ENCODE measurements at regions not wholly inside any gene's neighbourhood (a gene's known extent, or its start where the extent isn't known, plus 50 kb on each side); places are given as distances from the start of the nearest gene placed in this dataset.
"Not testable (repeated sequence)": the region's sequence is repeated elsewhere in the genome, so short reads cannot be mapped to it uniquely, and the experiment has no call there.

GRCh38 chr20:18876394-18876793 lies 62.8 kb downstream of the SCP2D1 start:
- not testable (repeated sequence) for H3K27ac Mint-ChIP-seq; H3K4me1 Mint-ChIP-seq (ENCODE audit: low read depth in 2 of 2); H3K4me3 Mint-ChIP-seq; DNase-seq; H3K36me3 Mint-ChIP-seq (ENCODE audit: insufficient read depth); ATAC-seq (replicated peaks); H3K9me3 Mint-ChIP-seq
- H3K27me3 Mint-ChIP-seq, result peaks cover 43 to 49% of the 10 kb centered on the region in 2 donors

- Mint-ChIP-seq H3K27ac (no peak overlapping the region), H3K27me3 (peaks cover 57 to 60% of the 10 kb centered on the region in 2 donors), H3K4me1 (ENCODE audit: low read depth in 2 of 2) (no peaks in the 10 kb centered on the region), H3K4me3 (no peak overlapping the region), H3K9me3 (peaks cover 0 to 2% of the 10 kb centered on the region in 2 donors), H3K36me3 (ENCODE audit: insufficient read depth) (no peaks in the 10 kb centered on the region)
- ATAC-seq (replicated peaks) (no peak), DNase-seq (no peak)
Measured at GRCh38 chr20:18879262-18879661, 65.7 kb downstream of the SCP2D1 start.

GRCh38 chr20:18886756-18887155 lies 73.2 kb downstream of the SCP2D1 start:
- peaks cover 55 to 57% of the 10 kb centered on the region in 2 donors for H3K27me3 Mint-ChIP-seq
- no peak overlapping the region for H3K4me3 Mint-ChIP-seq
- no peak for ATAC-seq (replicated peaks)
- DNase-seq, result no peak
- H3K36me3 Mint-ChIP-seq (ENCODE audit: insufficient read depth), result no peaks in the 10 kb centered on the region
- H3K9me3 Mint-ChIP-seq, result no peaks in the 10 kb centered on the region
- no peaks in the 10 kb centered on the region for H3K4me1 Mint-ChIP-seq (ENCODE audit: low read depth in 2 of 2)
- H3K27ac Mint-ChIP-seq, result no peak overlapping the region

GRCh38 chr20:18901980-18902737 lies 88.6 kb downstream of the SCP2D1 start:
- Mint-ChIP-seq H3K27ac (no peak overlapping the region), H3K9me3 (no peaks in the 10 kb centered on the region), H3K36me3 (ENCODE audit: insufficient read depth) (no peaks in the 10 kb centered on the region), H3K27me3 (peaks cover 13 to 27% of the 10 kb centered on the region in 2 donors), H3K4me1 (ENCODE audit: low read depth in 2 of 2) (no peaks in the 10 kb centered on the region), H3K4me3 (no peak overlapping the region)
- DNase-seq (no peak), ATAC-seq (replicated peaks) (no peak)

GRCh38 chr20:18904192-18904591 lies 90.6 kb downstream of the SCP2D1 start:
- DNase-seq, result no peak
- H3K9me3 Mint-ChIP-seq, result no peaks in the 10 kb centered on the region
- peaks cover 9 to 18% of the 10 kb centered on the region in 2 donors for H3K27me3 Mint-ChIP-seq
- H3K4me3 Mint-ChIP-seq, result no peak overlapping the region
- no peak overlapping the region for H3K27ac Mint-ChIP-seq
- H3K4me1 Mint-ChIP-seq (ENCODE audit: low read depth in 2 of 2), result no peaks in the 10 kb centered on the region
- ATAC-seq (replicated peaks), result no peak
- no peaks in the 10 kb centered on the region for H3K36me3 Mint-ChIP-seq (ENCODE audit: insufficient read depth)

- H3K4me1 Mint-ChIP-seq (ENCODE audit: low read depth in 2 of 2), result no peaks in the 10 kb centered on the region
- H3K9me3 Mint-ChIP-seq, result no peaks in the 10 kb centered on the region
- no peak for ATAC-seq (replicated peaks)
Measured at GRCh38 chr20:18904624-18905023, 91.0 kb downstream of the SCP2D1 start.

GRCh38 chr20:18906046-18906445 lies 92.5 kb downstream of the SCP2D1 start:
- no peaks in the 10 kb centered on the region for H3K36me3 Mint-ChIP-seq (ENCODE audit: insufficient read depth)
- H3K27ac Mint-ChIP-seq, result no peak overlapping the region
- H3K4me1 Mint-ChIP-seq (ENCODE audit: low read depth in 2 of 2), result no peaks in the 10 kb centered on the region
- ATAC-seq (replicated peaks), result no peak
- DNase-seq, result no peak
- H3K4me3 Mint-ChIP-seq, result no peak overlapping the region
- H3K27me3 Mint-ChIP-seq, result peaks cover 10 to 18% of the 10 kb centered on the region in 2 donors
- no peaks in the 10 kb centered on the region for H3K9me3 Mint-ChIP-seq

More at GRCh38 chr20:18904624-18905023, 91.0 kb downstream of the SCP2D1 start:
- Mint-ChIP-seq H3K36me3 (ENCODE audit: insufficient read depth) (no peaks in the 10 kb centered on the region), H3K27me3 (peaks cover 9 to 18% of the 10 kb centered on the region in 2 donors), H3K27ac (no peak overlapping the region), H3K4me3 (no peak overlapping the region)
- no peak for DNase-seq

- H3K9me3 Mint-ChIP-seq, result no peaks in the 10 kb centered on the region
- H3K36me3 Mint-ChIP-seq (ENCODE audit: insufficient read depth), result no peaks in the 10 kb centered on the region
- no peak for DNase-seq
- no peaks in the 10 kb centered on the region for H3K4me1 Mint-ChIP-seq (ENCODE audit: low read depth in 2 of 2)
- no peak for ATAC-seq (replicated peaks)
- H3K4me3 Mint-ChIP-seq, result no peak overlapping the region
- no peak overlapping the region for H3K27ac Mint-ChIP-seq
- peaks cover 18 to 22% of the 10 kb centered on the region in 2 donors for H3K27me3 Mint-ChIP-seq
Measured at GRCh38 chr20:18907353-18907752, 93.8 kb downstream of the SCP2D1 start.

GRCh38 chr20:18908109-18908508 lies 94.5 kb downstream of the SCP2D1 start:
- ATAC-seq (replicated peaks) (no peak), DNase-seq (no peak)
- H3K9me3 Mint-ChIP-seq, result no peaks in the 10 kb centered on the region
- H3K4me3 Mint-ChIP-seq, result no peak overlapping the region
- no peaks in the 10 kb centered on the region for H3K4me1 Mint-ChIP-seq (ENCODE audit: low read depth in 2 of 2)
- peaks cover 22 to 25% of the 10 kb centered on the region in 2 donors for H3K27me3 Mint-ChIP-seq
- H3K36me3 Mint-ChIP-seq (ENCODE audit: insufficient read depth), result no peaks in the 10 kb centered on the region
- no peak overlapping the region for H3K27ac Mint-ChIP-seq

- Mint-ChIP-seq H3K4me1 (ENCODE audit: low read depth in 2 of 2) (no peaks in the 10 kb centered on the region), H3K27ac (no peak overlapping the region), H3K36me3 (ENCODE audit: insufficient read depth) (no peaks in the 10 kb centered on the region), H3K9me3 (no peaks in the 10 kb centered on the region), H3K4me3 (no peak overlapping the region), H3K27me3 (peaks cover 17 to 22% of the 10 kb centered on the region in 2 donors)
- DNase-seq, result no peak
- no peak for ATAC-seq (replicated peaks)
Measured at GRCh38 chr20:18909254-18909653, 95.7 kb downstream of the SCP2D1 start.

GRCh38 chr20:18913701-18914100 lies 100.1 kb downstream of the SCP2D1 start:
- Mint-ChIP-seq H3K36me3 (ENCODE audit: insufficient read depth) (no peaks in the 10 kb centered on the region), H3K27me3 (peaks cover 22 to 26% of the 10 kb centered on the region in 2 donors), H3K4me3 (no peak overlapping the region), H3K27ac (no peak overlapping the region), H3K9me3 (no peaks in the 10 kb centered on the region), H3K4me1 (ENCODE audit: low read depth in 2 of 2) (no peaks in the 10 kb centered on the region)
- no peak for ATAC-seq (replicated peaks)
- DNase-seq, result no peak

- ATAC-seq (replicated peaks) (no peak), DNase-seq (no peak)
- no peak overlapping the region for H3K27ac Mint-ChIP-seq
- H3K4me1 Mint-ChIP-seq (ENCODE audit: low read depth in 2 of 2), result no peaks in the 10 kb centered on the region
- no peak overlapping the region for H3K4me3 Mint-ChIP-seq
- no peaks in the 10 kb centered on the region for H3K9me3 Mint-ChIP-seq
- peaks cover 22 to 26% of the 10 kb centered on the region in 2 donors for H3K27me3 Mint-ChIP-seq
- H3K36me3 Mint-ChIP-seq (ENCODE audit: insufficient read depth), result no peaks in the 10 kb centered on the region
Measured at GRCh38 chr20:18914796-18915195, 101.2 kb downstream of the SCP2D1 start.

- Mint-ChIP-seq H3K9me3 (no peaks in the 10 kb centered on the region), H3K4me3 (no peak overlapping the region), H3K27ac (no peak overlapping the region), H3K4me1 (ENCODE audit: low read depth in 2 of 2) (no peaks in the 10 kb centered on the region), H3K27me3 (peaks cover 1 to 26% of the 10 kb centered on the region in 2 donors), H3K36me3 (ENCODE audit: insufficient read depth) (no peaks in the 10 kb centered on the region)
- DNase-seq (no peak), ATAC-seq (replicated peaks) (no peak)
Measured at GRCh38 chr20:18916886-18917750, 103.5 kb downstream of the SCP2D1 start.

- ATAC-seq (replicated peaks) (no peak), DNase-seq (no peak)
- H3K27ac Mint-ChIP-seq, result no peak overlapping the region
- no peaks in the 10 kb centered on the region for H3K4me1 Mint-ChIP-seq (ENCODE audit: low read depth in 2 of 2)
- no peaks in the 10 kb centered on the region for H3K36me3 Mint-ChIP-seq (ENCODE audit: insufficient read depth)
- H3K9me3 Mint-ChIP-seq, result no peaks in the 10 kb centered on the region
- peaks cover 6 to 16% of the 10 kb centered on the region in 2 donors for H3K27me3 Mint-ChIP-seq
- H3K4me3 Mint-ChIP-seq, result no peak overlapping the region
Measured at GRCh38 chr20:18919996-18920395, 106.4 kb downstream of the SCP2D1 start.
